K562 (cell line): ENCODE measurements at regions not wholly inside any gene's neighbourhood (a gene's known extent, or its start where the extent isn't known, plus 50 kb on each side); places are given as distances from the start of the nearest gene placed in this dataset.

Experiments used
- ATAC-seq: fragments of 200-7000 bp; cut with Tn5 transposase; 3 replicates; pipeline ENCODE4 v1.9.1; 2020; ENCODE audit warnings: moderate library complexity
- BruUV-seq: library from RNA; stranded (reverse); fragments of 400-500 nt; replicated peaks from 2 replicates; lab custom pipeline; 2021; lab: Mats Ljungman, UMichigan
- CTCF ChIA-PET: fragments of 300-600 bp; formaldehyde crosslinking; extraction: SDS; loops from one replicate; lab custom pipeline; 2021; ENCODE audit warnings: low intra/inter-chr PET ratio; lab: Yijun Ruan, JAX
- POLR2A ChIA-PET: fragments of 300-600, 350-650 bp; sonication (Branson Sonifier 250); formaldehyde crosslinking; extraction: SDS; loops from one replicate; lab custom pipeline; 2021; ENCODE audit warnings: antibody characterized with exemption, inconsistent platforms; lab: Yijun Ruan, JAX
- DNase-seq, 4 experiments: peaks; one replicate each; pipeline versions ENCODE4 v3.0.0 to v3.0.0-alpha.2; 2011 to 2018; ENCODE audit warnings: low spot score in 3 of 4, mixed read lengths in 3 of 4; ENCODE audit errors: extremely low read depth in 1 of 4
- FAIRE-seq: peaks from 2 replicates; lab custom pipeline; 2011; peaks lifted over from hg19 to GRCh38; lab: Jason Lieb, UNC
- H2AFZ ChIP-seq: 2 replicates; pipeline ENCODE4 v1.6.0; 2011; ENCODE audit warnings: low read depth, low read length, control low read depth, inconsistent platforms
- H3K27ac ChIP-seq: fragments of 200-600 bp; 3 replicates; pipeline ENCODE4 v1.8.0; 2011; ENCODE audit warnings: low read depth, mild to moderate bottlenecking, control low read depth, inconsistent platforms, low read length, moderate library complexity, mixed read lengths; ENCODE audit errors: extremely low read depth
- H3K27me3 ChIP-seq, 2 experiments: fragments of 300-600 bp in 1 of 2; 2 replicates in 1 of 2; 3 replicates in 1 of 2; pipeline versions ENCODE4 v1.6.0 to v1.8.0; 2011; ENCODE audit warnings: inconsistent platforms in 2 of 2, low read length in 2 of 2, mild to moderate bottlenecking in 1 of 2, mixed read lengths in 1 of 2, moderate library complexity in 1 of 2; ENCODE audit not compliant: control insufficient read depth in 2 of 2, insufficient read depth in 2 of 2
- H3K36me3 ChIP-seq: fragments of 300-600 bp; 3 replicates; pipeline ENCODE4 v1.8.0; 2011; ENCODE audit warnings: mild to moderate bottlenecking, low read length, inconsistent platforms; ENCODE audit not compliant: control insufficient read depth, insufficient read depth
- H3K4me1 ChIP-seq, 2 experiments: fragments of 200-600 bp in 1 of 2; replicated peaks in 1 of 2; 2 replicates in 1 of 2; 3 replicates in 1 of 2; pipeline versions ENCODE4 v1.5.1 to v1.8.0; 2011; ENCODE audit warnings: inconsistent platforms in 2 of 2, low read length in 2 of 2, mild to moderate bottlenecking in 1 of 2, mixed read lengths in 1 of 2, moderate library complexity in 1 of 2; ENCODE audit not compliant: control insufficient read depth in 2 of 2, insufficient read depth in 2 of 2
- H3K4me2 ChIP-seq: 2 replicates; pipeline ENCODE4 v1.6.1; 2011; ENCODE audit warnings: low read length, control low read depth, inconsistent platforms, mixed read lengths; ENCODE audit not compliant: insufficient read depth
- H3K4me3 ChIP-seq: fragments of 200-600 bp; sonication (generic), shearing (Covaris generic); 2 replicates; pipeline ENCODE4 v1.5.1; 2016; ENCODE audit warnings: control low read depth, inconsistent platforms
- H3K79me2 ChIP-seq: fragments of 200-600 bp; 3 replicates; pipeline ENCODE4 v1.8.0; 2011; ENCODE audit warnings: low read length, inconsistent platforms; ENCODE audit not compliant: control insufficient read depth, insufficient read depth
- H3K9ac ChIP-seq, 2 experiments: 2 replicates each; pipeline versions ENCODE4 v1.6.0 to v1.6.1; 2011; ENCODE audit warnings: low read depth in 2 of 2, low read length in 2 of 2, control low read depth in 1 of 2, inconsistent platforms in 1 of 2, mild to moderate bottlenecking in 1 of 2, mixed read lengths in 1 of 2; ENCODE audit not compliant: insufficient read depth in 1 of 2
- H3K9me1 ChIP-seq: one replicate; pipeline ENCODE4 v1.6.0; 2011; ENCODE audit warnings: inconsistent platforms, mild to moderate bottlenecking, low read length, moderate library complexity; ENCODE audit not compliant: control insufficient read depth, insufficient read depth
- H3K9me3 ChIP-seq: replicated peaks from 2 replicates; pipeline ENCODE4 v1.5.1; 2011; ENCODE audit warnings: low read depth, low read length, inconsistent platforms; ENCODE audit not compliant: control insufficient read depth, insufficient read depth
- H4K20me1 ChIP-seq: replicated peaks from 2 replicates; pipeline ENCODE4 v1.6.1; 2011; ENCODE audit warnings: low read length, inconsistent platforms, mixed read lengths; ENCODE audit not compliant: control insufficient read depth, insufficient read depth
- DDX20 ChIP-seq: fragments of 450-650 bp; IDR thresholded peaks from 2 replicates; pipeline ENCODE4 v1.6.1; 2016; ENCODE audit warnings: missing genetic modification characterization, low read depth, mild to moderate bottlenecking, missing compliant biosample characterization, moderate library complexity
- HDGF ChIP-seq: fragments of 450-650 bp; IDR thresholded peaks from 2 replicates; pipeline ENCODE4 v1.6.1; 2016
- PCBP1 ChIP-seq: fragments of 200-400 bp; formaldehyde crosslinking; IDR thresholded peaks from 2 replicates; pipeline ENCODE4 v1.6.1; 2018; ENCODE audit warnings: mild to moderate bottlenecking, low read depth, low read length; ENCODE audit not compliant: poor library complexity, severe bottlenecking
- SFPQ ChIP-seq: fragments of 200-400 bp; formaldehyde crosslinking; IDR thresholded peaks from 2 replicates; pipeline ENCODE4 v1.6.1; 2017; ENCODE audit warnings: mild to moderate bottlenecking, low read depth, low read length, moderate library complexity
- ZBTB9 ChIP-seq: fragments of 450-650 bp; formaldehyde crosslinking; IDR thresholded peaks from 2 replicates; pipeline ENCODE4 v1.4.0; 2020; ENCODE audit warnings: mild to moderate bottlenecking, moderate library complexity
- WGBS: fragments of 100-300 bp; shearing (Covaris generic); methylation state at CpG from one replicate; pipeline ENCODE4 v1.1.6; 2016; ENCODE audit warnings: low coverage, mixed read lengths; ENCODE audit not compliant: insufficient coverage; ENCODE audit errors: missing lambda C conversion rate; 5-methylcytosine and 5-hydroxymethylcytosine counted together
- in situ Hi-C: fragments of 300-500 bp; cut with MboI; formaldehyde crosslinking; loops from 4 replicates; pipeline ENCODE4 v1.15.0; 2018; ENCODE audit warnings: inconsistent platforms, mixed read lengths
- intact Hi-C: fragments of 100-400 bp; cut with micrococcal nuclease; formaldehyde crosslinking; loops from 2 replicates; pipeline ENCODE4 v1.14.2; 2022
- TF ChIP-seq, protein P1 (sequence below): fragments of 250-450 bp; sonication (Bioruptor Pico); IDR thresholded peaks from 2 replicates; pipeline ENCODE4 v1.4.0; 2020; ENCODE audit warnings: borderline replicate concordance

DNA sequence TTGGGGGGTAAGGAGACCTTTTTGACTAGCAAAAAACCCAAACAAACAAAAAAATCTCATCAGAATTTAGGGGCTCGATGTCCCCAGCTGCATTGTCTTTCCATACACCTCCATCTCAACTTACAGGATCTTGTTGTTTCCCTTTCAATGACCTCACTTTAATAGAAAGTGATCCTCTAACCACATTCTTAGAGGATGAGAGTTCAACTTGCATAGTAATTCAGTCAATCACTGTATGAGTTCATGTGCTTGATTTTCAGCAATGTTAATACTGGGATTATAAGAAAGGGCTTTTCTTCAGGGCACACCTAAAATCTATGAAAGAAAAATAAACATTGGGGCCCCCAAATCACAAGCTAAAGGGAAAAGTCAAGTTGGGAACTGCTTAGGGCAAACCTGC is 1512.0 kb downstream of the SLITRK1 start:
- ChIA-PET POLR2A (no interaction called here), CTCF (no interaction called here)
- TF ChIP-seq PCBP1 (no peak), ZBTB9 (no peak), DDX20 (tag) (no peak), HDGF (no peak), SFPQ (no peak)
- TF ChIP-seq, protein P1, sequence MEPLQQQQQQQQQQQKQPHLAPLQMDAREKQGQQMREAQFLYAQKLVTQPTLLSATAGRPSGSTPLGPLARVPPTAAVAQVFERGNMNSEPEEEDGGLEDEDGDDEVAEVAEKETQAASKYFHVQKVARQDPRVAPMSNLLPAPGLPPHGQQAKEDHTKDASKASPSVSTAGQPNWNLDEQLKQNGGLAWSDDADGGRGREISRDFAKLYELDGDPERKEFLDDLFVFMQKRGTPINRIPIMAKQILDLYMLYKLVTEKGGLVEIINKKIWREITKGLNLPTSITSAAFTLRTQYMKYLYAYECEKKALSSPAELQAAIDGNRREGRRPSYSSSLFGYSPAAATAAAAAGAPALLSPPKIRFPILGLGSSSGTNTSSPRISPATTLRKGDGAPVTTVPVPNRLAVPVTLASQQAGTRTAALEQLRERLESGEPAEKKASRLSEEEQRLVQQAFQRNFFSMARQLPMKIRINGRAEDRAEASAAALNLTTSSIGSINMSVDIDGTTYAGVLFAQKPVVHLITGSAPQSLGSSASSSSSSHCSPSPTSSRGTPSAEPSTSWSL (CRISPR knock-in tag), result no peak
- no TSS peak for BruUV-seq
- no peaks in the 10 kb centered on the region for H3K27me3 ChIP-seq
- H3K9ac ChIP-seq, result no peak overlapping the region
- no peaks in the 10 kb centered on the region for H4K20me1 ChIP-seq
- WGBS, result 0% methylated on average over 1 of the region's 1 CpG
- H3K36me3 ChIP-seq, result no peaks in the 10 kb centered on the region
- H3K4me2 ChIP-seq, result no peak overlapping the region
- ATAC-seq (no peak), DNase-seq (no peak), FAIRE-seq (no peak)
- no peaks in the 10 kb centered on the region for H3K4me1 ChIP-seq
- H3K9me1 ChIP-seq, result no peaks in the 10 kb centered on the region
- no peak overlapping the region for H3K27ac ChIP-seq
- intact Hi-C loops, result no loop called here
- H2AFZ ChIP-seq, result no peak overlapping the region
- H3K79me2 ChIP-seq, result no peaks in the 10 kb centered on the region
- H3K9me3 ChIP-seq, result no peaks in the 10 kb centered on the region
- no peak overlapping the region for H3K4me3 ChIP-seq
- in situ Hi-C loops, result no loop called here
